Hematopoietic multipotent progenitor cell treated with erythropoietin and hydrocortisone succinate and interleukin-3 and kit ligand, for 17 days (in vitro differentiated cells): ENCODE measurements at regions not wholly inside any gene's neighbourhood (a gene's known extent, or its start where the extent isn't known, plus 50 kb on each side); places are given as distances from the start of the nearest gene placed in this dataset.
"Not testable (repeated sequence)": the region's sequence is repeated elsewhere in the genome, so short reads cannot be mapped to it uniquely, and the experiment has no call there.

Experiments
- DNase-seq: peaks from one replicate; pipeline ENCODE4 v3.0.0-alpha.2; 2015; ENCODE audit warnings: low spot score

DNA sequence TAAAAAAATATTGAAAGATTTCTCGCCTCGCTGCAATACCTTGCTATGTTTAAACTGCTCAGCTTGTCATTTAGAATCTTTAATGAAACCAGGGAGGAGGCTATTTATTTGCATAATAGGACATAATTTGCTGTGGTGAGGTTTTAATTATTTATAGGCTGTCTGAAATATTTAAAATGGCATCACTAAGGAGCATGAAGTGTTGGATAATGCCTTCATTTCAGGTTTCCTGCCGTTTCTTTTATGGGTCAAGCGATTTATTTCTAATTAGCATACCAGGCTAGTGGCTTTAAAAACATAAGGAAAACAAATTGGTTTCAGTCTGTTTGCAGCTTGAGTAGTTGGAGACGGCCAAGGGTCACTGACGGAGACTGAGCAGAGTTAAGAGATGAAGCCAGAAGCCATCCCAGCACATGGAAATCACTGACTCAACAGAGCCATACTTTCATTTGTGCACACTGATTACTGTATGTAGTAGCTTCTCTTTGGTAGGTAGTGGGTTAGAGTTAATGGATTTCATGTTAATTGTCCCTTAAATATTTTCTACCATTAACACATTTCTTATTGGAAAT is 1962.4 kb upstream of the TENM3 start:
- no peak for DNase-seq

DNA sequence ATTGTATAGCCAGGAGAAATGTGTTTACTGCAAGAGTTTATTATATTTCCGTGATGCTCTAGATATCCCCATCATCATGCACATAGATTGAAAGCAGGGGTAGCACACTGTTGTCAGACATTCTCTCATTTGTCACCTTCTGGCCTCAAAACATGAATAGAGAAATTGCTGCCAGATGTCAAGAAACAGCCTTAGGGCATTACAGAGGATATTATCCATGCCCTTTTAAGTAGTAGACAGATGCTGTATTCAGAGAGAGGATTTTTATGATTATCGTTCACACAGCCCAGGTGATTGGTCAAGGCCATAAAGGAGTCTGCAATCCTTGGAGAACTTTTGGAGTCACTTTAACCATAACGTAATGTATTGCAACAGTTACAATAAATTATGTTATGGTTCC is 1961.5 kb upstream of the TENM3 start:
- no peak for DNase-seq

DNA sequence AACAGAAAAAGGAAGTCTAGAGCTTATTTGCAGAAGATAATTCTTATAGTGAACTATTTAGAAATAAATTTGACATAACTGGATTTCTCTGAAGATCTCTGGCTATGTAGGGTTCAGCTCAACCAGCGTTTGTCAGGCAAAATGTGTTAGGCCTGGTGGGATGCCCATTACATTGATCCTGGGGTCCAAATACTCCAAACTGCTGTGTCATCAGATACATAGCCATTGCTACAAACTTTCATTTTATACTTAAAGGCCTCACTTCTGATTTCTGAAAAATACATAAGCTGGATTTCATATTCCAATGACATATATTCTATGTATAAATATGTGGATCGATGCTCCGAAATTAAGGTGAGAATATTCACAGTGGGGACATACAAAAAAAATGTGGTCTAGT is 1958.9 kb upstream of the TENM3 start:
- no peak for DNase-seq

GRCh38 chr4:180285796-180286195 is 1957.4 kb upstream of the TENM3 start:
- DNase-seq: no peak

- DNase-seq: no peak
Observed at GRCh38 chr4:180292339-180292738, 1950.9 kb upstream of the TENM3 start.

DNA sequence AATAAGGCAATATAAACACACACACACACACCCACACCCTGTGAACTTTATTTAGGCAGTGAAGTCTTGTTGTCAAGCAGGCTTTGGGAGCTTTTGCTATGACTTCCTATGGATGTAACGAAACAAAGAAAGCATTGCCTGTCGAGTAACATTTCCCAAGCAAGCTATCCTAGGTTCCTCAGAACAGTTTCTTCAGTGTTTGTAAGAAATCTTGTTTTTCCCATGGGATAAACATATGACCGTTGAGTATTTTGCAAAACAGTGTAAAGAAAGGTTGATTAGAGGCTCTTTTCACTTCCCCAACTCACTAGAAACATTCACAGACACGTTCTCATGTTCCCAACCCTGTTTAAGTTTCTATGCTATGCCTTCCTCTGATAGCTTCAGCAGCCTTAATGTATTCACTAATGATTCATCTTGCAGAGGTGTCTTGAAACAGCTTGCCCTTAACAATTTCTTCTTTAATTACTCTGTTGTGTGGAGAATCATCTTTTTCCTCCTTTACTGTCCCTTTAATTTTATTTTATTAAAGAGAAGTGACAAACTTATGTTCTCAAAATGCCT is 1947.1 kb upstream of the TENM3 start:
- DNase-seq: no peak

DNA sequence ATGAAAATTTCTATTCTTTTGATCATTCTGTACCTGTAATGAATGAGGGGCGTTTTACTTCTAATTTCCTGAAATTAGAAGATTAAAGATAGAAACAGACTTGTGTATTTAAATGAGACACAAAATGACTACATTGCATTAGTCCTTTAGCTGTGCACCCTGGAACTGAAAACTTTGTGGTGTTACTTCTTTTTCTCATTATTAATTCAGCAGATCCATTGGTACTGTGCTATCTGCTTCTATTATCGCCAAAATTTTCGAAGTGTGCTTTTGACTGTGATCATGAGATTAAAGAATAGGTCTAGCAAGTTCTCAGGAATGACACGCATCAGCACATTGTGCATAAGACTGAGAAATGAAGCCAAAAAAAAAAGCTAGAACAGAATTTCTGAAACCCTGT is 1938.9 kb upstream of the TENM3 start:
- DNase-seq: no peak

DNA sequence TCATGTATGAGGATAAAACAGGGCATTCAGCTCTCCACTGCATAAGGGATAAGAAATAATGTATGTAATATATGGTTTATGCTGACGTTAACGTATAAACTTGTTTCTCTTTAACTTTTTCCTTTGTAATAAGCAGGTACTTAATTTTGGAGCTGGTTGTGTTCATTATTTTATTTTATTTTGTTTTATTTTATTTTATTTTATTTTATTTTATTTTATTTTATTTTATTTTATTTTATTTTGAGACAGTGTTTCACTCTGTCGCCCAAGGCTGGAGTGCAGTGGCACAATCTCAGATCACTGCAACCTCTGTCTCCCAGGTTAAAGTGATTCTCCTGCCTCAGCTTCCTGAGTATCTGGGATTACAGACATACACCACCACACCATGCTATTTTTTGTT is 1932.6 kb upstream of the TENM3 start:
- DNase-seq: no peak

GRCh38 chr4:180314972-180315371 is 1928.2 kb upstream of the TENM3 start:
- no peak for DNase-seq

- no peak for DNase-seq
Observed at GRCh38 chr4:180330521-180330920, 1912.7 kb upstream of the TENM3 start.

GRCh38 chr4:180333162-180333561 is 1910.0 kb upstream of the TENM3 start:
- DNase-seq: no peak

DNA sequence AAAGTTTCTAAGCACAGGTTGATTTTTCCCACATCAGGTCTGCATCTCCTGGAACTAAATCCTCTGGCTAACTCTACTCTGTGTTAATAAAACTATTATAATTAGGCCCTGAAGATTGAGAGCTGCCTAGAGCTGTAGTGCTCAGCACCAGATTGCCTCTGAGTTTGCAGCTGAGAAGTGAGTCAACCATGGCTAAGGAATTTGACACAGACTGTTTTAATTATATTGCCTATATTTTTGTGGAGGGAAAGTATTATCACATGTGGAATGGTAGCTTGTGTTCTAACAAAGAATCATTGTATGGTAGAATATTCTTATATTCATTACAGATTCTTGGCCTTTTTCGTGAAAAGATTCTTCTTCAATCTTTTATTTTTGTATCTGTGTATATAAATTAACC is 1907.6 kb upstream of the TENM3 start:
- DNase-seq: no peak

DNA sequence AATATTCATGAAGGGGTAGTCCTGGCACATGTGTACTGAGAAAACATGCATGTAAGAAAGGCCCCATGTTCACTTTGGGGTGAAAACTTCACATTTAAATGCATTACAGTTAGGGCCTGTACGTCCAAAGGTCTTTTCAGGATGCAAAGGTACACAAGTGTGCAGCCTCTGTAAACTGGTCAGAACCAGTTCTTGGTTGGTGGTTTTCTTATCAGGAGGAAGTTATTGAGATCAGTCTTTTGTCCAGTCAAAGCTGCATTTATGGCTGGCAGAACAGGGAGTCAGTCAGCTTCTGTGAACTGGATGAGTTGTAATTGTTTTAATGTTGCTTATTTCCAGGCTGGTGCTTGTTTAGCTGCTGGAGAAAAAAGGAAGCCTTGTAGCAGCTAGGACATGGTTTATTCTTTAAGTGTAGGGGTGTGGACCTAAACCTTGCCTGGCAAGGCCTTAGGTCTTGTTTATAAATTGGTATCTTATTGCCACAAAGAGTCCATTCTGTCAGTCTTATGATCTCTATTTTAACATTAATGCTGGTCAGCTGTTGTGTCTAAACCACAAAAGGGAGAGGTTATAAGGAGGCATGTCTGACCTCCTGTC is 1906.6 kb upstream of the TENM3 start:
- no peak for DNase-seq

DNA sequence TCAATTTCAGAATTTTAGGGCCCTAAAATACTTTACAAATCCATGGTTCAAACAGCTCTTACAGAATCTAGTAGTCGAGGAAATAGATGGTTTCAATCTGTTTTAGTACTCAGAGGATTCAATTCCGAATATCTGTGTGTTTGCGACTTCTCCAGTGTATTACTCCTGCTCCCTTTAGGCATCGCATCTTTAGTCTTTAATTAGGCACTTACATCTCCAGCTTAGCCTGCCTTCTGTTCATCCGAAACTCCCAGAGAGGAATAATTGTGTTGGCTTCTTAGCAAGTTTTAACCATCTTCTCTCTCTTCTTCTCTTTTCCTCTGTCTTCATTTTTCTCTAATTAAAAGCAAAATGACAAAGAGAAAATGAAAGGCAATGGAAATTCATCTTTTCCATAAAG is 1901.3 kb upstream of the TENM3 start:
- no peak for DNase-seq

DNA sequence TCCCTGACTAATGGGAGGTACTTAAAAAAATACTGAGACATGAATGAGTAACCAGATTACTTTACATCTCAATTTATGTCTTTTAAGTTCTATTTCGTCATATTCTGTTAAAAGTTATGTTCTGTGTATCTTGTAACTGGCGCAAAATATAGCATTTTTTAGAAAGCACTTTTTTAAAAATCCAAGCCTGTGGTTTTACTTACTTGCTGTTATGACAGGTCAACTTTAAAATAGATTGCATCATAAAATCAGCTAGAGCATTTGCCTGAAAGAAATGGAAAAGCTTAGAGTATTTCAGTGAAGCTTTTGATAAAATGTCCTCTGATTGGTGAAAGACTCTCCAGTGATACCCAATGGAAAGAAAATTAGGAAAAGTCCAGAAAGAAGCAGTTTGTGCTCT is 1892.3 kb upstream of the TENM3 start:
- DNase-seq: no peak

DNA sequence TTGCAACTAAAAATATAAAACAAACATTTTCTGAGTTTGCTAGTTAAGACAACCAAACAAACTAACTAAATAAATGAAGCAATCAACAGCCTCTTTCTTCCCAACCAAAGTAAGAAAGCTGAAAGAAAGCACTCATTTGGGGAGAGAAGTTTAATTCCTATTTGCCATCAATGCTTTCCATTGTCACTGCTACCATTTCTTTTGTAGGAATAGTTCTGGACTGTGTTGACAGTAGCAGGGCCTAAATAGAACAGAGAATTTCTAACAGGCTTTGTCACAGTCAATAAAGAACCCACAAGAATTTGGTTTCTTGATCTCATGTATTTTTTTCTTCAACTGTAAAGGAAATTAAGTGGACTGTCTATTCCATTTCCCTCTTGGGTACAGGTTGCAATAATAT is 1886.4 kb upstream of the TENM3 start:
- DNase-seq: no peak

DNA sequence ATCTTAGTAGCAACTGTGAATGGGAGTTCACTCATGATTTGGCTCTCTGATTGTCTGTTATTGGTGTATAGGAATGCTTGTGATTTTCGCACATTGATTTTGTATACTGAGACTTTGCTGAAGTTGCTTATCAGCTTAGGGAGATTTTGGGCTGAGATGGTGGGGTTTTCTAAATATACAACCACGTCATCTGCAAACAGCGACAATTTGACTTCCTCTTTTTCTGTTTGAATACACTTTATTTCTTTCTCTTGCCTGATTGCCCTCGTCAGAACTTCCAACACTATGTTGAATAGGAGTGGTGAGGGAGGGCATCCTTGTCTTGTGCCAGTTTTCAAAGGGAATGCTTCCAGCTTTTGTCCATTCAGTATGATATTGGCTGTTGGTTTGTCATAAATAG is 1883.1 kb upstream of the TENM3 start:
- DNase-seq: not testable (repeated sequence)

DNA sequence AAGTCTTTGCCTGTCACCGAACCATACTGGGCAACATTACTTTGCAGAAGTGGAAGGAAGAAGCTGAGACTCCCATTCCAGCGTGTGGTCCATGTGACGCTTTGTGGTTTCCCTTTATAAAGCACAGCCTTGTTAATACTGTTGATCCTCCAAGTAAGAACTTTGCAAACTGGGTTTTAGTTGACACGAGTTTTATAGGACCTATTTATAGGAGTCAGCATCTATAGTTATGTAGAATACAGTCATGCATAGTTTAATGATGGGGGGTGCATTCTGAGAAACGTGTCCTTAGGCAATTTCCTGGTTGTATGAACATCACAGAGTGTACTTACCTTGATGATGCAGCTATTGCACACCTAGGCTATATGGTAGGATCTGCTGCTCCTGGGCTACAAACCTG is 1879.4 kb upstream of the TENM3 start:
- no peak for DNase-seq

DNA sequence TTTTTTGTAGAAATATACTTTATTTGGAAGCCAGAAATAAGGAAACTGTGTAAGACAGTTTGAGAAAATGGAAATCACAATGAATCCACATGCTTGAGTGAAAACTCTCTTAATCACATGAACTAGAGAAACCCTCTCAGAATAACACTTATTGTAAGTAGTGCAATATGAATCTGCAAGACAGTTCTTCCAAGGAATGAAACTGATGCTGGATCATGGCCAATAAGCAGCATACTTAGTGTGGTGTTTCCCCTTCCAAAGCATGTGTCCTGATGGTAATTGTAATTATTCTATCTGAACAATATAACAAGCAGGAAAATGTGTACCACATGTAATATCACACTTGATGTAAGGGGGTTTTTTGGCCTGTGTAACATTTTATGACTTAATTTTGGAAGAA is 1870.5 kb upstream of the TENM3 start:
- DNase-seq: no peak

GRCh38 chr4:180377741-180378140 is 1865.5 kb upstream of the TENM3 start:
- DNase-seq: no peak

DNA sequence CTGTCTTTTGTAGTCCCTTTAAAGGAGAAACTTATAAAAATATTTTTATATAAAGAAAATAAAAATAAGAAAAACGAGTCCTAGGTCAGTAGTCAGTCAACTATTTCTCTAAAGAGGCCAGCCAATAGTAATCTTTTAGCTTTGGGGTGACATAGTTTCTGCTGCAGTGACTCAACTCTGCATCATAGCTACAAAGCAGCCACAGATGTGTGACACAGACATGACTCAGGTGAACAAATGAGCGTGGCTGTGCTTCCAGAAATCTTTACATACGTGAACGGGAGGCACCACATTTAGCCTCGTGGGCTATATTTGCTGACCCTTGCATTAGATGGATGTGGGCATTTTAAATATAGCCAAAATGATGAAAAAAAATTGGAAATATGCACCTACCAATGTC is 1862.5 kb upstream of the TENM3 start:
- no peak for DNase-seq

DNA sequence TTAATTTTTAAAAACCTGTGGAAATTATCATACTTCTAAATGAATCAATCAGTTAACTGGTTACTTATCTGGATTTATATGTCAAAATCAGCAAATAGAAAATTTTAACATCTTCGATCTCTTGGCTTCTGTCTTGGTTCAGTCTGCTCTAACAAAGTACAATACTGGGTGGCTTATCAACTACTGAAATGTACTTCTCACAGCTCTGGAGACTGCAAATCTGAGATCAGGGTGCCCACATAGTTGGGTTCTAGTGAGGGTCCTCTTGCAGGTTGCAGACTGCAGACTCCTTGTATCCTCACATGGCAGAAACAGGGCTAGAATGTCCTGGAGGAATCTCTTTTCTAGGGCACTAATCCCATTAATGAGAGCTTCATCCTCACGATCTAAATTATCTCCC is 1851.6 kb upstream of the TENM3 start:
- DNase-seq: no peak

GRCh38 chr4:180394312-180394711 is 1848.9 kb upstream of the TENM3 start:
- no peak for DNase-seq

DNA sequence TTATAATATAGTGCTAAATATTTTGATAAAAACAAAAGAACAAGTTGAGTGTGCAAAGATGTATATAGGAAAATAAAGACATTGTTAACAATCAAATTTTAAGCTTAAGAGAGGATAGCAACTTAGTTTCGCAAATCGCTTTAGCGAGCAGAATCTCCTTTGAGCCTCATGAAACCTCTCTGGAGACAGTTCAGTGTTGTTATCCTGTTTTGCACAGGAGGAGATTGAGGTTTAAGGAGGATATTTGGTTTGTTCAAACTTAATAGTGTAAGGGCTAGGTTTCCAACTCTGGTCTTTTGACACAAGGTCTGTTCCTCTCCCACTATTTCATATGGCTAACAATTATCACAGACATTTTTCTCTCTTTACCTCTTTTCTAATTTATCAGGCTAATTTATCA is 1848.5 kb upstream of the TENM3 start:
- DNase-seq: no peak
